Esophagus muscularis mucosa (tissue), 3 donors: ENCODE measurements at regions not wholly inside any gene's neighbourhood (a gene's known extent, or its start where the extent isn't known, plus 50 kb on each side); places are given as distances from the start of the nearest gene placed in this dataset.

Source experiments
- POLR2A ChIP-seq: fragments of 450-650 bp; IDR thresholded peaks from one replicate; pipeline ENCODE4 v1.6.1; 2017; ENCODE audit warnings: antibody characterized with exemption, moderate library complexity, mild to moderate bottlenecking, low read depth
- TF ChIP-seq, protein P1 (sequence below), 3 experiments: fragments of 200-600 bp in 2 of 3; fragments of 450-650 bp in 1 of 3; sonication (generic) in 2 of 3; IDR thresholded peaks; one replicate each; pipeline ENCODE4 v1.5.1; 2017 to 2019; ENCODE audit warnings: antibody characterized with exemption in 3 of 3, mild to moderate bottlenecking in 2 of 3, moderate library complexity in 1 of 3

DNA sequence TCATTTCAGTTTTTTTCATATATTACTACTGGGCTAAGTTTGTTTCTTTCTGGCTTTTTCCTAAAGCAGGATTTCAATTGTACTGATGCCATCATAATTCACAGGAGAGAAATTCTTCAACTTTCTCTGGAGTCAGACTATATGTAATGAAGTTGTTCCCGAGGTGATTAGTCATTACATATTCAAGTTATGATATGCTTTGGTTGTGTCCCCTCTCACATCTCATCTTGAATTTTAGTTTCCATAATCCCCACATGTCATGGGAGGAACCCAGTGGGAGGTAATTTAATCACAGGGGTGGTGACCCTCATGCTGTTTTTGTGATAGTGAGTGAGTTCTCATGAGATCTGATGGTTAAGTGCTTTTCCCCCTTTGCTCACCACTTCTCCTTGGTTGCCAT, 227.5 kb upstream of the LRIG3 start:
- no peak for TF ChIP-seq POLR2A
- TF ChIP-seq, protein P1, sequence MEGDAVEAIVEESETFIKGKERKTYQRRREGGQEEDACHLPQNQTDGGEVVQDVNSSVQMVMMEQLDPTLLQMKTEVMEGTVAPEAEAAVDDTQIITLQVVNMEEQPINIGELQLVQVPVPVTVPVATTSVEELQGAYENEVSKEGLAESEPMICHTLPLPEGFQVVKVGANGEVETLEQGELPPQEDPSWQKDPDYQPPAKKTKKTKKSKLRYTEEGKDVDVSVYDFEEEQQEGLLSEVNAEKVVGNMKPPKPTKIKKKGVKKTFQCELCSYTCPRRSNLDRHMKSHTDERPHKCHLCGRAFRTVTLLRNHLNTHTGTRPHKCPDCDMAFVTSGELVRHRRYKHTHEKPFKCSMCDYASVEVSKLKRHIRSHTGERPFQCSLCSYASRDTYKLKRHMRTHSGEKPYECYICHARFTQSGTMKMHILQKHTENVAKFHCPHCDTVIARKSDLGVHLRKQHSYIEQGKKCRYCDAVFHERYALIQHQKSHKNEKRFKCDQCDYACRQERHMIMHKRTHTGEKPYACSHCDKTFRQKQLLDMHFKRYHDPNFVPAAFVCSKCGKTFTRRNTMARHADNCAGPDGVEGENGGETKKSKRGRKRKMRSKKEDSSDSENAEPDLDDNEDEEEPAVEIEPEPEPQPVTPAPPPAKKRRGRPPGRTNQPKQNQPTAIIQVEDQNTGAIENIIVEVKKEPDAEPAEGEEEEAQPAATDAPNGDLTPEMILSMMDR (IDR thresholded peaks at IDR 0.05): no peak
